Body of pancreas (tissue), 4 donors: ENCODE measurements at regions not wholly inside any gene's neighbourhood (a gene's known extent, or its start where the extent isn't known, plus 50 kb on each side); places are given as distances from the start of the nearest gene placed in this dataset.
"Not testable (repeated sequence)": the region's sequence is repeated elsewhere in the genome, so short reads cannot be mapped to it uniquely, and the experiment has no call there.

ENCODE experiments used
- ATAC-seq: fragments of 150-250 bp; one replicate; pipeline ENCODE4 v1.9.1; 2016
- DNase-seq, 4 donors: peaks; one replicate each; pipeline ENCODE4 v3.0.0-alpha.2; 2019
- H3K27ac ChIP-seq, 4 donors: fragments of 200-600 bp; sonication (generic); 1 replicate in 3 of 4; 2 replicates in 1 of 4; pipeline versions ENCODE4 v1.5.1 to v1.6.1; 2016 to 2019; ENCODE audit warnings: mild to moderate bottlenecking in 1 of 4, mixed read lengths in 1 of 4, moderate library complexity in 1 of 4
- H3K27me3 ChIP-seq, 2 donors: fragments of 200-600 bp; sonication (generic); one replicate each; pipeline ENCODE4 v1.6.0; 2016; ENCODE audit warnings: mild to moderate bottlenecking in 1 of 2
- H3K36me3 ChIP-seq, 2 donors: fragments of 200-600 bp; sonication (generic); replicated peaks in 1 of 2; 2 replicates each; pipeline ENCODE4 v1.5.1; 2016; ENCODE audit warnings: low read depth in 2 of 2; ENCODE audit not compliant: insufficient read depth in 1 of 2
- H3K4me1 ChIP-seq: fragments of 200-600 bp; sonication (generic); one replicate; pipeline ENCODE4 v1.6.0; 2016
- H3K4me3 ChIP-seq, 2 donors: fragments of 200-600 bp; sonication (generic); 1 replicate in 1 of 2; 2 replicates in 1 of 2; pipeline ENCODE4 v1.5.1; 2016 to 2019
- H3K9me3 ChIP-seq, 3 donors: fragments of 200-600 bp; sonication (generic); 1 replicate in 2 of 3; 2 replicates in 1 of 3; pipeline ENCODE4 v1.5.1; 2016
- CTCF ChIP-seq, 7 experiments: fragments of 450-650 bp in 4 of 7; fragments of 200-600 bp in 3 of 7; sonication (generic) in 3 of 7; IDR thresholded peaks; one replicate each; pipeline ENCODE4 v1.5.1; 2016 to 2019; ENCODE audit warnings: antibody characterized with exemption in 7 of 7
- POLR2A ChIP-seq, 3 donors: fragments of 450-650 bp; IDR thresholded peaks; one replicate each; pipeline ENCODE4 v1.6.1; 2016; ENCODE audit warnings: antibody characterized with exemption in 3 of 3, mild to moderate bottlenecking in 2 of 3
- WGBS, 2 donors: methylation state at CpG; one replicate each; pipeline ENCODE4 v1.1.5; 2017; 5-methylcytosine and 5-hydroxymethylcytosine counted together
- intact Hi-C: fragments of 100-400 bp; cut with DNase I; formaldehyde crosslinking; loops from one replicate; pipeline ENCODE4 v1.15.1; 2023

GRCh38 chr11:109677876-109678275, 255.9 kb downstream of the C11orf87 start:
- TF ChIP-seq CTCF (IDR thresholded peaks at IDR 0.05) (no peak), POLR2A (IDR thresholded peaks at IDR 0.05) (no peak)
- no peaks in the 10 kb centered on the region for H3K36me3 ChIP-seq
- DNase-seq (no peak), ATAC-seq (no peak)
- no peak overlapping the region for H3K27ac ChIP-seq
- H3K9me3 ChIP-seq, result no peaks in the 10 kb centered on the region
- H3K27me3 ChIP-seq, result no peaks in the 10 kb centered on the region
- H3K4me3 ChIP-seq, result no peak overlapping the region
- intact Hi-C loops, result no loop called here
- H3K4me1 ChIP-seq, result no peaks in the 10 kb centered on the region

GRCh38 chr11:109680127-109680526, 258.1 kb downstream of the C11orf87 start:
- no peak for ATAC-seq
- Histone ChIP-seq H3K9me3 (no peaks in the 10 kb centered on the region), H3K36me3 (no peaks in the 10 kb centered on the region), H3K27ac (no peak overlapping the region), H3K27me3 (no peaks in the 10 kb centered on the region), H3K4me3 (no peak overlapping the region), H3K4me1 (no peaks in the 10 kb centered on the region)
- TF ChIP-seq CTCF (IDR thresholded peaks at IDR 0.05) (no peak), POLR2A (IDR thresholded peaks at IDR 0.05) (no peak)
- no peak for DNase-seq
- intact Hi-C loops, result no loop called here

GRCh38 chr11:109682788-109683187, 260.8 kb downstream of the C11orf87 start:
- H3K4me3 ChIP-seq, H3K4me1 ChIP-seq, H3K9me3 ChIP-seq, intact Hi-C loops, H3K27me3 ChIP-seq, H3K36me3 ChIP-seq, H3K27ac ChIP-seq, DNase-seq, ATAC-seq: not testable (repeated sequence)
- WGBS, 2 donors, result 75 to 86% methylated on average over 1 of the region's 1 CpG

GRCh38 chr11:109695696-109696095, 273.7 kb downstream of the C11orf87 start:
- H3K36me3 ChIP-seq, result no peaks in the 10 kb centered on the region
- no peak overlapping the region for H3K27ac ChIP-seq
- no peak for ATAC-seq
- no peak overlapping the region for H3K4me3 ChIP-seq
- intact Hi-C loops, result no loop called here
- DNase-seq, result no peak
- TF ChIP-seq CTCF (IDR thresholded peaks at IDR 0.05), result no peak
- TF ChIP-seq POLR2A (IDR thresholded peaks at IDR 0.05), result no peak
- H3K9me3 ChIP-seq, result peaks cover 0 to 9% (median 0%) of the 10 kb centered on the region in 3 donors
- no peaks in the 10 kb centered on the region for H3K4me1 ChIP-seq
- H3K27me3 ChIP-seq, result no peaks in the 10 kb centered on the region
- WGBS, 2 donors, result 46 to 65% methylated on average over 4 of the region's 4 CpGs

- no peaks in the 10 kb centered on the region for H3K4me1 ChIP-seq
- intact Hi-C loops, result no loop called here
- TF ChIP-seq POLR2A (IDR thresholded peaks at IDR 0.05) (no peak), CTCF (IDR thresholded peaks at IDR 0.05) (no peak)
- no peak for DNase-seq
- H3K27ac ChIP-seq, result no peak overlapping the region
- WGBS, 2 donors, result 50 to 68% methylated on average over 1 to 3 of the region's 3 CpGs
- H3K27me3 ChIP-seq, result no peaks in the 10 kb centered on the region
- no peaks in the 10 kb centered on the region for H3K36me3 ChIP-seq
- ATAC-seq, result no peak
- peaks cover 0 to 9% (median 0%) of the 10 kb centered on the region in 3 donors for H3K9me3 ChIP-seq
- H3K4me3 ChIP-seq, result no peak overlapping the region
Measured at GRCh38 chr11:109696191-109696897, 274.4 kb downstream of the C11orf87 start.
